ENCODE measurements at regions not wholly inside any gene's neighbourhood (a gene's known extent, or its start where the extent isn't known, plus 50 kb on each side); places are given as distances from the start of the nearest gene placed in this dataset.

DNA sequence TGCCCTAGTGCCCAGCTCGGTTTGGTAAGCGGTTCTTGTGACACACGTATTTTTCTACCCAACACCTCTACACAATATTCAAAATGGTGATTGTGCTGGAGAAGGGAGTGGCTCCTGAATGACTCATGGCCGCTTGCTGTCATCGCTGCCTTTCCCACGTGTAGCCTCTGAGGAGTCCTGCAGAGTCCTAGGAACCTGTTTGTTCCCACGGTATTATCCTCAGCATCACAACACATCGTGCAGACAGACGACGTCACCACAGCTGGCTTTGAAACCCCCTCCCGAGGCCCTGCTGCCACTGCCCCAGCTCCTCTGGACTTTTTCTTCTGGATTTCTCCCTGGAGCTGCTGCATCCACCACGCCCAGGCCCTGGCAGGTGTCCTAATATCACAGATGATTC lies 353.5 kb downstream of the SMOC2 start:
- TF ChIP-seq, protein P1, sequence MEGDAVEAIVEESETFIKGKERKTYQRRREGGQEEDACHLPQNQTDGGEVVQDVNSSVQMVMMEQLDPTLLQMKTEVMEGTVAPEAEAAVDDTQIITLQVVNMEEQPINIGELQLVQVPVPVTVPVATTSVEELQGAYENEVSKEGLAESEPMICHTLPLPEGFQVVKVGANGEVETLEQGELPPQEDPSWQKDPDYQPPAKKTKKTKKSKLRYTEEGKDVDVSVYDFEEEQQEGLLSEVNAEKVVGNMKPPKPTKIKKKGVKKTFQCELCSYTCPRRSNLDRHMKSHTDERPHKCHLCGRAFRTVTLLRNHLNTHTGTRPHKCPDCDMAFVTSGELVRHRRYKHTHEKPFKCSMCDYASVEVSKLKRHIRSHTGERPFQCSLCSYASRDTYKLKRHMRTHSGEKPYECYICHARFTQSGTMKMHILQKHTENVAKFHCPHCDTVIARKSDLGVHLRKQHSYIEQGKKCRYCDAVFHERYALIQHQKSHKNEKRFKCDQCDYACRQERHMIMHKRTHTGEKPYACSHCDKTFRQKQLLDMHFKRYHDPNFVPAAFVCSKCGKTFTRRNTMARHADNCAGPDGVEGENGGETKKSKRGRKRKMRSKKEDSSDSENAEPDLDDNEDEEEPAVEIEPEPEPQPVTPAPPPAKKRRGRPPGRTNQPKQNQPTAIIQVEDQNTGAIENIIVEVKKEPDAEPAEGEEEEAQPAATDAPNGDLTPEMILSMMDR (IDR thresholded peaks at IDR 0.05; ENCODE audit: extremely low read depth, insufficient read depth, missing control alignments) = no peak
- in situ Hi-C loops (cut with MboI; ENCODE audit: low pct_unique_long_range_greater_than_20kb, low sequenced_read_pairs, unreplicated experiment) = no loop called here
- no peak for DNase-seq (ENCODE audit: low spot score)

DNA sequence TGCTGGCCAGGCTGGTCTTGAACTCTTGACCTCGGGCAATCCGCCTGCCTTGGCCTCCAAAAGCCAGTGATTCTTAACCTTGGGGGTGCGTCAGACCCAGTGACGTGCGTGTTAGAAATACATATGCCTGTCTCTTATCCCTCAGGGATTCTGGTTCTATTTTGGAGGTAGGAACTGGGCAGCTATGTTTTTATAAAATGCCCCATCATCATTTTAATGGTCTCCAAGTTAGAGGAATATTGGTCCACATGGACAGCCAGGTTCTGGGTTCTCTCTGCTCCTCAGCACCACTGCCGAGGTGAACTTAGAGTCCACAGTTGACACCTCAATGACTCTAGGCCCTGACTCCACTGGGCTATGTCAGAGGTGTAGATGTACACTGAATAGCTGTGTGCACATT lies 352.7 kb downstream of the SMOC2 start:
- DNase-seq (ENCODE audit: low spot score) = no peak
- TF ChIP-seq, protein P1 (IDR thresholded peaks at IDR 0.05; ENCODE audit: extremely low read depth, insufficient read depth, missing control alignments) = no peak
- in situ Hi-C loops (cut with MboI; ENCODE audit: low pct_unique_long_range_greater_than_20kb, low sequenced_read_pairs, unreplicated experiment) = no loop called here

DNA sequence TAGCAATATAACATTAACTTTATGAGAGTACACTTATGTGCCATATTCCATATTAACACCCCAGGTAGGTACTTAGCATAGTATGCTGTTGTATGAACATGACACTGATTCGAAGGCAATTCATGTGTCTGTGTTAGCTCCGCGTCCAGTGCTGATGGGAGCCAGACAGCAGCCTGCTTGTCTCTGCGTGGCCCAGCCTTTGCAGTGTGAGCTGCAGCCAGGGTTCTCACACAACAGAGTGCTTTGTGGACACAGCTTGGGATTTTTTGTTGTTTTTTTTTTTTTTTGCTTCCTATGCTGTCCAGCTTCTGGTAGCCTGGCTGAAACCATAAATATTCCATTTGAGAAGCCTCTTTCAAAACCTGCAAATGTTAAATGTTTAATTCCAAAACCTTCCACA lies 350.9 kb downstream of the SMOC2 start:
- TF ChIP-seq, protein P1 (IDR thresholded peaks at IDR 0.05; ENCODE audit: extremely low read depth, insufficient read depth, missing control alignments) = no peak
- in situ Hi-C loops (cut with MboI; ENCODE audit: low pct_unique_long_range_greater_than_20kb, low sequenced_read_pairs, unreplicated experiment) = no loop called here
- no peak for DNase-seq (ENCODE audit: low spot score)

DNA sequence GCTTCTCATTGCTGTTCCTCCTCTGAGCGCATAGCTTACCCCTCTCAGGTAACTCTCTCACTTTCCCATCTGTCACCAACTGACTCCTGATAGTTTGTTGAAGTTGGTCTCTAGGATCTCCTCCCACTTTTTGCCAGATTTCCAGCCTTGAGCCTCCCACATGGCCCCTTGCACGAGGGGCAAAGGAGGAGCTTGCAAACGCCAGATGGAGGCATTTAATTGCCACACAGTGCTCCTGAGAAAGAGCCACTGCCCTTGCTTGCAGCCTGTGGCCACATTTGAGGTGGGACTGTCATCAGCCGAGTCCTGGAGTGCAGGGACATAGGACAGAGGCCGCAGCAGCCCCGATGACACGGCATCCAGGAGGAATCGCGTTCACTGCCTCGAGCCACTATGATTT lies 348.7 kb downstream of the SMOC2 start:
- DNase-seq (ENCODE audit: low spot score) = no peak
- in situ Hi-C loops (cut with MboI; ENCODE audit: low pct_unique_long_range_greater_than_20kb, low sequenced_read_pairs, unreplicated experiment) = no loop called here
- TF ChIP-seq, protein P1 (IDR thresholded peaks at IDR 0.05; ENCODE audit: extremely low read depth, insufficient read depth, missing control alignments) = no peak

DNA sequence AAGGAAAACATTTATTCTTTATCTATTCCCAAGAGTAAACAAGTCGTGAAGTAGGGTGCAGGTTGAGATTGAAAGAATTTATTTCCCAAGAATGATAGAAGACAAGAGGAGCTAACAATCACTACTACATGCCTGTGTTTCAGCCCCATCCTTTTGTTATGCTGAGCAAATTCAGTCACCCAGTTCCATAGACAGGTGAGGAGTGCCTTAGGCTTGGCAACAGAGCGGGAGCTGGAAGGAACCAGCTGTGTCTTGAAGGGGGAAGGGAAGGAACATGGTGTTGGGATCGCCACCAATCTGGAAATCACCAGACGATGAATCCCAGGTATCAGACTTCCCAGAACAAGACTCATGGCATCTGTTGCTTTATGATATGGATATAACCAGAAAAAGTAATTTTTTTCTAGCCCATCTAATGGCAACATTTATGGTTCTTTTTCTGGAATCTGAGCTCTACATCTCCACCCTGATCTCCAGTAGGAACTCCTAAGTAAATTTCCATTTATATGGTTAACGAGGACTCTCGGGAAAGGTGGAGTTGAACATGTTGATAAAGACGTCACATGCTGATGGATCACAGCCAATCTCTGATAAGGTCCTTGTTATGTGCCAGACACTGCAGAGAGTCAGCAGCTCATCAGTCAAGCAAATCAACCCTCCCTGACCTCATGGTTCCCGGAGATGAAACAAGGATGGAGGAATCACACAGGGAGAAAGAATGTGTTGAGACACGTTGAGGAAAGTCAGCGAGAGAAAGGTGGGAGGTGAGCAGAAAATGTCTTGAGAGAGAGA lies 344.9 kb downstream of the SMOC2 start:
- TF ChIP-seq, protein P1 (IDR thresholded peaks at IDR 0.05; ENCODE audit: extremely low read depth, insufficient read depth, missing control alignments) = no peak
- DNase-seq (ENCODE audit: low spot score) = no peak
- in situ Hi-C loops (cut with MboI; ENCODE audit: low pct_unique_long_range_greater_than_20kb, low sequenced_read_pairs, unreplicated experiment) = no loop called here

DNA sequence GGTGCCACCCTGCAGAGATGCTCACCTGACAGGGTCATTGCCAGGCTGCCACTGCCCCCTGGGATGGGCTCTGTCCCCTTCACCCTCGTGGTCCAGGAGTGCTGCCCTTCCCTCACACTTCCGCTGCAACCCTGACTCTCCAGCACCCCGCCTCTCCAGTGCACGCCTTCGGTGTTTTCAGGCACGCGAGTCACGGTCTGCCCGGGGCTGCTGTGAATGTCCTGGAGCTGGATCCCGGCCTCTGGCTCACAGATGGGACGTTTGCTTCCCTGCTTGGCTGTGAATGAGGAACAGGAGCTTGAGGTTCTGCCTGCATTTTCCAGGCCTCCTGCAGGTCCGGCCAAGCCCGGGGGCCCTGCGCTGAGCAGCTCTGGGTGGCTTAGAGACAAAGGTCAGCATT lies 343.4 kb downstream of the SMOC2 start:
- in situ Hi-C loops (cut with MboI; ENCODE audit: low pct_unique_long_range_greater_than_20kb, low sequenced_read_pairs, unreplicated experiment) = no loop called here
- TF ChIP-seq, protein P1 (IDR thresholded peaks at IDR 0.05; ENCODE audit: extremely low read depth, insufficient read depth, missing control alignments) = no peak
- DNase-seq (ENCODE audit: low spot score) = no peak
